Ishikawa (cell line): ENCODE measurements at regions not wholly inside any gene's neighbourhood (a gene's known extent, or its start where the extent isn't known, plus 50 kb on each side); places are given as distances from the start of the nearest gene placed in this dataset.

Experiments used
- CEBPB ChIP-seq: IDR thresholded peaks from 2 replicates; pipeline ENCODE4 v1.6.1; 2012
- CREB1 ChIP-seq: IDR thresholded peaks from 2 replicates; pipeline ENCODE4 v1.6.1; 2012; ENCODE audit warnings: low read depth
- EGR1 ChIP-seq: IDR thresholded peaks from 2 replicates; pipeline ENCODE4 v1.6.1; 2012
- EP300 ChIP-seq: IDR thresholded peaks from 2 replicates; pipeline ENCODE4 v1.6.1; 2012; ENCODE audit warnings: borderline replicate concordance
- FOXM1 ChIP-seq: IDR thresholded peaks from 2 replicates; pipeline ENCODE4 v1.6.1; 2012; ENCODE audit warnings: low read depth, borderline replicate concordance
- NFIC ChIP-seq: IDR thresholded peaks from 2 replicates; pipeline ENCODE4 v1.6.1; 2012
- RAD21 ChIP-seq: IDR thresholded peaks from 2 replicates; pipeline ENCODE4 v1.6.1; 2012; ENCODE audit warnings: low read depth
- TAF1 ChIP-seq: IDR thresholded peaks from 2 replicates; pipeline ENCODE4 v1.6.1; 2012; ENCODE audit warnings: low read depth, mild to moderate bottlenecking
- TCF12 ChIP-seq: IDR thresholded peaks from 2 replicates; pipeline ENCODE4 v1.6.1; 2012; ENCODE audit warnings: low read depth
- TEAD4 ChIP-seq: IDR thresholded peaks from 2 replicates; pipeline ENCODE4 v1.6.1; 2012
- YY1 ChIP-seq: IDR thresholded peaks from 2 replicates; pipeline ENCODE4 v1.6.1; 2012; ENCODE audit warnings: low read depth
- ZBTB7A ChIP-seq: IDR thresholded peaks from 2 replicates; pipeline ENCODE4 v1.6.1; 2012; ENCODE audit warnings: low read depth
- TF ChIP-seq, protein P1 (sequence below): IDR thresholded peaks from 2 replicates; pipeline ENCODE4 v1.6.1; 2012
- TF ChIP-seq, protein P2 (sequence below): IDR thresholded peaks from 2 replicates; pipeline ENCODE4 v1.6.1; 2012; ENCODE audit warnings: low read depth, mild to moderate bottlenecking
- TF ChIP-seq, protein P3 (sequence below): IDR thresholded peaks from 2 replicates; pipeline ENCODE4 v1.6.1; 2012

DNA sequence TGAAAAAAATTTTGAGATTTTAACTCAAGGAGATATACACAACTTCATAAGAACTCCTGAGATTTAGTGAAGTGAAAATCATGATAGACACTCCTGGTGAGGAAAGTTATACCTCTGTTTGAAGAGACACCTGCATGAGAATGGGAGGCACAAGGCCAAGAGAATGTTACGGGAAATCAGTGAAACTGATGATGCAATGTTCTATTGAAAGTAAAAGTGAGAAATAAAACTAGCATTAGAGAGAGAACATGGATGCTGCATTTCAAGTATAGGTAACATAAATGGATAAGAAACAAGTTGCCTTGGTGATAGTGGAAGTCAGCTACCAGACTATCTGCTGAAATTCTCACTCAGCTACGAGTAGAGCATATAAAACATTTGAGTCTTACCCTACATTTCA, 562.1 kb upstream of the FANCL start:
- no peak for TF ChIP-seq NFIC
- no peak for TF ChIP-seq EP300
- TF ChIP-seq, protein P1, sequence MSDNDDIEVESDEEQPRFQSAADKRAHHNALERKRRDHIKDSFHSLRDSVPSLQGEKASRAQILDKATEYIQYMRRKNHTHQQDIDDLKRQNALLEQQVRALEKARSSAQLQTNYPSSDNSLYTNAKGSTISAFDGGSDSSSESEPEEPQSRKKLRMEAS = no peak
- no peak for TF ChIP-seq ZBTB7A
- TF ChIP-seq, protein P2, sequence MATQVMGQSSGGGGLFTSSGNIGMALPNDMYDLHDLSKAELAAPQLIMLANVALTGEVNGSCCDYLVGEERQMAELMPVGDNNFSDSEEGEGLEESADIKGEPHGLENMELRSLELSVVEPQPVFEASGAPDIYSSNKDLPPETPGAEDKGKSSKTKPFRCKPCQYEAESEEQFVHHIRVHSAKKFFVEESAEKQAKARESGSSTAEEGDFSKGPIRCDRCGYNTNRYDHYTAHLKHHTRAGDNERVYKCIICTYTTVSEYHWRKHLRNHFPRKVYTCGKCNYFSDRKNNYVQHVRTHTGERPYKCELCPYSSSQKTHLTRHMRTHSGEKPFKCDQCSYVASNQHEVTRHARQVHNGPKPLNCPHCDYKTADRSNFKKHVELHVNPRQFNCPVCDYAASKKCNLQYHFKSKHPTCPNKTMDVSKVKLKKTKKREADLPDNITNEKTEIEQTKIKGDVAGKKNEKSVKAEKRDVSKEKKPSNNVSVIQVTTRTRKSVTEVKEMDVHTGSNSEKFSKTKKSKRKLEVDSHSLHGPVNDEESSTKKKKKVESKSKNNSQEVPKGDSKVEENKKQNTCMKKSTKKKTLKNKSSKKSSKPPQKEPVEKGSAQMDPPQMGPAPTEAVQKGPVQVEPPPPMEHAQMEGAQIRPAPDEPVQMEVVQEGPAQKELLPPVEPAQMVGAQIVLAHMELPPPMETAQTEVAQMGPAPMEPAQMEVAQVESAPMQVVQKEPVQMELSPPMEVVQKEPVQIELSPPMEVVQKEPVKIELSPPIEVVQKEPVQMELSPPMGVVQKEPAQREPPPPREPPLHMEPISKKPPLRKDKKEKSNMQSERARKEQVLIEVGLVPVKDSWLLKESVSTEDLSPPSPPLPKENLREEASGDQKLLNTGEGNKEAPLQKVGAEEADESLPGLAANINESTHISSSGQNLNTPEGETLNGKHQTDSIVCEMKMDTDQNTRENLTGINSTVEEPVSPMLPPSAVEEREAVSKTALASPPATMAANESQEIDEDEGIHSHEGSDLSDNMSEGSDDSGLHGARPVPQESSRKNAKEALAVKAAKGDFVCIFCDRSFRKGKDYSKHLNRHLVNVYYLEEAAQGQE = no peak
- no peak for TF ChIP-seq CEBPB
- TF ChIP-seq TCF12 = no peak
- TF ChIP-seq CREB1 = no peak
- TF ChIP-seq RAD21 = no peak
- no peak for TF ChIP-seq TEAD4
- no peak for TF ChIP-seq TAF1

DNA sequence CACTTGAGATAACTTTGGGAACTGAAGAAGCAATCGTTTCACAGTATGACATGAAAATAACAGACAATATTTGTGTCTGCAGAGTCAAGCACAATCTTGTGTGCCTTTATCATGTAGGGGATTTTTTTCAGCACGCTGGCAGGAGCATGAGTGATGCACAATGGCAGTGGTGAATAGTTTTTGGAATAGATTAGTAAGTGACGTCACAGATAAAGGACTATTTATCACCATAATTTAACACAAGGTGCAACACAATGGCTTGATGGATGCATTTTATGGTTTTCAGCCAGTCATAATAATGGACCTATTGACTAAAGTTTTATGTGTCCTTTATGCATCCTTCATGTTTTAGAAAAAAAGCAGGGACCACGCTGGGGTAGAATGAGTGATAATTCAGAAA, 559.8 kb upstream of the FANCL start:
- TF ChIP-seq TEAD4 (no peak), CREB1 (no peak), EP300 (no peak), FOXM1 (no peak), TCF12 (no peak), ZBTB7A (no peak), CEBPB (no peak), RAD21 (no peak), TAF1 (no peak), YY1 (no peak), NFIC (no peak), EGR1 (no peak)
- TF ChIP-seq, protein P3, sequence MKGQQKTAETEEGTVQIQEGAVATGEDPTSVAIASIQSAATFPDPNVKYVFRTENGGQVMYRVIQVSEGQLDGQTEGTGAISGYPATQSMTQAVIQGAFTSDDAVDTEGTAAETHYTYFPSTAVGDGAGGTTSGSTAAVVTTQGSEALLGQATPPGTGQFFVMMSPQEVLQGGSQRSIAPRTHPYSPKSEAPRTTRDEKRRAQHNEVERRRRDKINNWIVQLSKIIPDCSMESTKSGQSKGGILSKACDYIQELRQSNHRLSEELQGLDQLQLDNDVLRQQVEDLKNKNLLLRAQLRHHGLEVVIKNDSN = no peak
- TF ChIP-seq, protein P1 = no peak
- TF ChIP-seq, protein P2 = no peak

DNA sequence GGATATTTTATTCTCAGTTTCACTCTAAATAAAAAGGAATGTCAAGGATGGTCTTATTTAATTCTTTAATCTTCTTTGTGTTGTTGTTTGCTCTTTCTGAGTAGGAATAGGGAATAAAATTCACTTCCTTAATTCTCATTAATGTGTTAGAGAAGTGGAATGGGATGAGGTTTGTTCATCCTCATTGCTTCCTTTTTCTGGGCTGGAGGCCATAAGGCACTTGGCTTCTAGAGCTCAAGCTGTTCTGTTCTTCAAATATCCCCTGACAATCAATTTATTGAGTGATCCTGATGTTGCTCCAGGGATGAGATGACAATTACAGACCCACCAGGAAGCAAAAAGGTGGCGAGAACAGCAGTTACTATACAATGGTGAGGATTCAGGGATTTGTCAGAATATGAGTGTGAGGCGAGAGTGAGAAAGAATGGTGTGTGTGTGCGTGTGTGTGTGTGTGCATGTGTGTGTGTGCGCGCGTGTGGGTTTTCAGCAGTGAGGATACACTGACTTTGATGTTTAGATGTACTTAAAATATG, 557.6 kb upstream of the FANCL start:
- no peak for TF ChIP-seq NFIC
- TF ChIP-seq, protein P3 = no peak
- TF ChIP-seq RAD21 = no peak
- TF ChIP-seq YY1 = no peak

DNA sequence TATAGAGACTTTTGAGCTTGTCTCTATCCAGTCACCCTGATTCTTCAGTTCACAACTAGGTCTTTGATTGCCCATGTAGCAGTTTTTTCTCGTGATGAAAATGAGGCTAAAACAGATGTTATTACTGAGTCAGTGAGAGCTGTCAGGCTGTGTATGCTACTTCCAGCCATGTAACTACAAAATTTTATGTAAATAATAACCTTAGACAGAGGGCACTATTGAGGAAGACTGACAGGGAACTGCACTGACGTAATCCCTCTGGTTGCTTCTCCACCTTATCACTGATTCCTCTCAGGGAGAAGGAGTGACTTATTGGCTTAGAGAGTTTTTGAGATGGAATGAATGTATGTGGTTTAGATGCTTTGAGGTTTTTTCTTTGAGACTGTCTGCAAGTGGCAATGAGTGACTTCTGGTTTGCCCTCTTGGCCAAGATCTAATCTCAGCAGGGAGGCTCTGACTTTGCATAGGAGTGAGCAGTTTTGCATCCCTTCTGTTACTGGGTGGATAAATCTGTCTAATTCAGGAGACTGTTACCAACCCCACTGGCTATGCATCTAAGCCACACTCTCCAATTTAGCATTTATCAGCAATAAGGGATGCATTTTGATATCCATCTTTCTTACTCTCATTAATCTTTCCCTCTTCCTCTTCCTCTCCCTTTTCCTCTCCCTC, 555.2 kb upstream of the FANCL start:
- TF ChIP-seq NFIC (no peak), FOXM1 (no peak), RAD21 (no peak), TEAD4 (no peak), CEBPB (no peak), TCF12 (no peak), CREB1 (no peak), EGR1 (no peak), TAF1 (no peak), EP300 (no peak), YY1 (no peak), ZBTB7A (no peak)
- TF ChIP-seq, protein P2 = no peak
- TF ChIP-seq, protein P1 = no peak
- TF ChIP-seq, protein P3 = no peak
